H1 (cell line): ENCODE measurements at regions not wholly inside any gene's neighbourhood (a gene's known extent, or its start where the extent isn't known, plus 50 kb on each side); places are given as distances from the start of the nearest gene placed in this dataset.

Experiments
- NRF1 ChIP-seq: IDR thresholded peaks from 2 replicates; pipeline ENCODE4 v1.6.1; 2011; ENCODE audit warnings: mild to moderate bottlenecking, low read depth, low read length, improper control_type of control experiment
- SIX5 ChIP-seq: IDR thresholded peaks from 2 replicates; pipeline ENCODE4 v1.6.1; 2011; ENCODE audit warnings: mild to moderate bottlenecking, low read depth, low read length

DNA sequence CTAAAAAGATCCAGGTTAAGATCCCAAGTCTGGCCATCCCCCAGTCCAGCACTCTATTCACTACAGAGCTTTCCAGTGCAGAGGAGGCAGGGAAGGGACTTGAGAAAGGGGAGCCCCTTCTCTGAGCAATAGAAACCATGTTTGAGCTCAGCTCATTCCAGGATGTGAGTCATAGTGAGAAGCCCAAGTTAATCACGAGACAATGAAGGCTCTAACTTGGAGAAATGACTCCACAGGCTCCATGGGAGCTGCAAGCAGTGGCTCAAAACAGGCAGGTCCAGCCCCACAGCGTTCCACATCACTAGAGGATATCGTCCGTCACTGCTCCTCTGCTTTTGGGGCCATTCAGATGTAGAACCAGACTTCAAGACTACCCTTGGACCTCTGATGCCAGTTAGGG, 59.1 kb downstream of the CAMK2N1 start (continued):
- TF ChIP-seq SIX5 (no peak), NRF1 (no peak)
